ENCODE measurements at regions not wholly inside any gene's neighbourhood (a gene's known extent, or its start where the extent isn't known, plus 50 kb on each side); places are given as distances from the start of the nearest gene placed in this dataset.

DNA sequence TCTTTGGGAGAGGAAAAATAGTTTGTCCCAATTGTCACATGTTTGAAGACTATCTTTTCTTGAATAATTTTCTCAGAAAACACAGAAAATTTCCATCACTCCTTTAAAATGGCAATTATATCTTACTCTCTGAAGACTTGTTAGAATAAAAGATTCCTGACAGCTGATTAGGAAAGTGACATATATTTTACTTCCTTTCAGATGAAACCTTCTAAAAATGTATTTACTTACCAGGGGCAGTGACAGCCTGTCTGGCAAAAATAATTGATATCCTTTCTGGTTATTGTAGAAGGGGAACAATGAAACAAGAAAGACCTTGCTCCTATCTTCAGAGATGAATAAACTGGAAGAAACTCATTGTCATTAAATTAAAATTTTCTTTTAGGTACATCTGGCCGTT is 483.3 kb upstream of the GOLIM4 start:
- H3K4me3 ChIP-seq (ENCODE audit: low read depth, poor library complexity, severe bottlenecking): no peak overlapping the region
- no peak for DNase-seq (ENCODE audit: low spot score in 2 of 2)
- WGBS, 2 donors: 69 to 70% methylated on average over 1 of the region's 1 CpG
- intact Hi-C loops (cut with DNase I; ENCODE audit: low total_unique reads): no loop called here
- TF ChIP-seq POLR2A (IDR thresholded peaks at IDR 0.05): no peak
- TF ChIP-seq, protein P1, sequence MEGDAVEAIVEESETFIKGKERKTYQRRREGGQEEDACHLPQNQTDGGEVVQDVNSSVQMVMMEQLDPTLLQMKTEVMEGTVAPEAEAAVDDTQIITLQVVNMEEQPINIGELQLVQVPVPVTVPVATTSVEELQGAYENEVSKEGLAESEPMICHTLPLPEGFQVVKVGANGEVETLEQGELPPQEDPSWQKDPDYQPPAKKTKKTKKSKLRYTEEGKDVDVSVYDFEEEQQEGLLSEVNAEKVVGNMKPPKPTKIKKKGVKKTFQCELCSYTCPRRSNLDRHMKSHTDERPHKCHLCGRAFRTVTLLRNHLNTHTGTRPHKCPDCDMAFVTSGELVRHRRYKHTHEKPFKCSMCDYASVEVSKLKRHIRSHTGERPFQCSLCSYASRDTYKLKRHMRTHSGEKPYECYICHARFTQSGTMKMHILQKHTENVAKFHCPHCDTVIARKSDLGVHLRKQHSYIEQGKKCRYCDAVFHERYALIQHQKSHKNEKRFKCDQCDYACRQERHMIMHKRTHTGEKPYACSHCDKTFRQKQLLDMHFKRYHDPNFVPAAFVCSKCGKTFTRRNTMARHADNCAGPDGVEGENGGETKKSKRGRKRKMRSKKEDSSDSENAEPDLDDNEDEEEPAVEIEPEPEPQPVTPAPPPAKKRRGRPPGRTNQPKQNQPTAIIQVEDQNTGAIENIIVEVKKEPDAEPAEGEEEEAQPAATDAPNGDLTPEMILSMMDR (IDR thresholded peaks at IDR 0.05): no peak

DNA sequence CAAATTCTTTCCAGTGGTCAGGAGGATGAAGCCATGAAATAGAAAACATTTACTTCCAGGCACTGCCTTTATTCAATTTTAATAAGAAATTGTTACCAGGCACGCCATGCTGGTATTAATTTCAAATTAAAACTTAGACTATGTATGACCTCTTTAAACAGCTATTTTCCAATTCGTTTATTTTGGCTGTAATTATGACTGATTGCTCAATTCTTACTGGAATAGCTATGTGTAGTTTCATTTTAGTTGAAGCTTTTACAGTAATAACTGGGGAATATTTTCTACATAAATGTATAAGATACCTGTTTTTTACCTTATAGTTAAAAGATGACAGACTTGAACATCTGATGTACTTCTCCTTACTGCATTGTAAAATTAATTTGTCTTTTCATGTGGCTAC is 480.0 kb upstream of the GOLIM4 start:
- no peak for DNase-seq (ENCODE audit: low spot score in 2 of 2)
- intact Hi-C loops (cut with DNase I; ENCODE audit: low total_unique reads): no loop called here
- TF ChIP-seq, protein P1 (IDR thresholded peaks at IDR 0.05): no peak
- TF ChIP-seq POLR2A (IDR thresholded peaks at IDR 0.05): no peak
- H3K4me3 ChIP-seq (ENCODE audit: low read depth, poor library complexity, severe bottlenecking): no peak overlapping the region
- 40 to 50% methylated on average over 2 of the region's 2 CpGs for WGBS, 2 donors

DNA sequence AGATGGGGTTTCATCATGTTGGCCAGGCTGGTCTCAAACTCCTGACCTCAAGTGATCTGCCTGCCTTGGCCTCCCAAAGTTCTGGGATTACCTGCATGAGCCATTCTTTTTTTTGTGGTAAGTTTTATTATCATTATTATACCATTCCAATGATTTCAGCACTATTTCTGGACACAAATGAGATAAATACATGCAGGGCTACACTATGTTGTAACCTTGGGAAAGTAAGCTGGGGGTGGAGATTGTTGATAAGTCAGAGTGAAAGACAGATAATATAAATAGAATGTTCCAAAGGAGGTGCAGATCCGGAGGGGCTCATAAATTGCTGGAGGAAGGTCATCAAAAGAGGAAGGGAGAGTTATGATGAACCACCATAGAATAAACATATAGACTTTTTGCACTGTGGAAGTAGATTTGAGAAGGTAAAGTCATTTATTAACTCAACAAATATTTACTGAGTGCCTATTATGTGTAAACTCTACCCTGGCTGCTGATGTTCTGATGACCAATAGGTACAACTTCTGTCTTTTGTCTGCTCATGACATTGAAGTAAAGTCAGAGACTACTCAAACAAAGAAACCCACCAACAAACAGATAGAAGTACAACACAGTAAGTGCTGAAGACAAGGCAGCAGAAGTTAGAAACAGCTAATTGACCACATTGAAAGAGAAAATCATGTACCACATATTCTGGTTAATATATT is 478.9 kb upstream of the GOLIM4 start:
- 72 to 82% methylated on average over 1 of the region's 1 CpG for WGBS, 2 donors
- no peak for TF ChIP-seq POLR2A (IDR thresholded peaks at IDR 0.05)
- TF ChIP-seq, protein P1 (IDR thresholded peaks at IDR 0.05): no peak
- intact Hi-C loops (cut with DNase I; ENCODE audit: low total_unique reads): no loop called here
- no peak overlapping the region for H3K4me3 ChIP-seq (ENCODE audit: low read depth, poor library complexity, severe bottlenecking)
- DNase-seq (ENCODE audit: low spot score in 2 of 2): no peak

DNA sequence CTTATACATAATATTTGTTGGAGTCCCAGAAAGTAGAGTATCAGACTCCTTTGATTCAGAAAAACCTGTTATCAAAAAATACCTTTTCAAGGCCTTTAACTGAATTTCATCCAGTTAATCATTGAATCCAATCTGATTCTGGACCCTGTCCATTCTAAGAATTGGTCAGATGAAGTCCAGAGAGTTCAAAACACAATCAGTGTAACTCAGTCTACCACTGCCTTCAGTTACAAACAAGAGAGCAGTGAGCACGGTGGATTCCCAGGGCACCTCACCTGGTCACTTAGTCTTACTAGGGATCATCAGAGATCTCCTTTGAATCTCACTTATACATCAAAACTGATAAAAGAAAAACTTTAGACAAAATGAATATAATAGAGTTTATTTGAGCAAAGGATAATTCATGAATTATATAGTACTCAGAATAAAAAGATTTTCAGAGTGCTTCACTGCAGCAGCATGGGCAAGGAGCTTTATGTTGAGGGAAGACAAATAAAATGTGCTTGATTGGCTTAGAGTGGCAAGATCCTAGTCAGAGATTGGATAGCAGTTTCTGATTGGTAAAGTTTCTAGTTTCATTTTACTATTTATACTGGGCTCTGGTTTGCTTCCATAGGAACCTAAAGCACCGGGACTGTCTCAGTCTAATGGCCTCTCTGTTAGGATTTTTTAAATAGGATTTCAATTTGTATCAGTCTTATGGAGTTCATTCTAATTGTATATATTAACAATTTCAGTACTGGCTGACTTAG is 474.9 kb upstream of the GOLIM4 start:
- TF ChIP-seq POLR2A (IDR thresholded peaks at IDR 0.05): no peak
- TF ChIP-seq, protein P1 (IDR thresholded peaks at IDR 0.05): no peak
- intact Hi-C loops (cut with DNase I; ENCODE audit: low total_unique reads): no loop called here
- 83 to 88% methylated on average over 2 of the region's 2 CpGs for WGBS, 2 donors
- DNase-seq (ENCODE audit: low spot score in 2 of 2): no peak
- no peak overlapping the region for H3K4me3 ChIP-seq (ENCODE audit: low read depth, poor library complexity, severe bottlenecking)

DNA sequence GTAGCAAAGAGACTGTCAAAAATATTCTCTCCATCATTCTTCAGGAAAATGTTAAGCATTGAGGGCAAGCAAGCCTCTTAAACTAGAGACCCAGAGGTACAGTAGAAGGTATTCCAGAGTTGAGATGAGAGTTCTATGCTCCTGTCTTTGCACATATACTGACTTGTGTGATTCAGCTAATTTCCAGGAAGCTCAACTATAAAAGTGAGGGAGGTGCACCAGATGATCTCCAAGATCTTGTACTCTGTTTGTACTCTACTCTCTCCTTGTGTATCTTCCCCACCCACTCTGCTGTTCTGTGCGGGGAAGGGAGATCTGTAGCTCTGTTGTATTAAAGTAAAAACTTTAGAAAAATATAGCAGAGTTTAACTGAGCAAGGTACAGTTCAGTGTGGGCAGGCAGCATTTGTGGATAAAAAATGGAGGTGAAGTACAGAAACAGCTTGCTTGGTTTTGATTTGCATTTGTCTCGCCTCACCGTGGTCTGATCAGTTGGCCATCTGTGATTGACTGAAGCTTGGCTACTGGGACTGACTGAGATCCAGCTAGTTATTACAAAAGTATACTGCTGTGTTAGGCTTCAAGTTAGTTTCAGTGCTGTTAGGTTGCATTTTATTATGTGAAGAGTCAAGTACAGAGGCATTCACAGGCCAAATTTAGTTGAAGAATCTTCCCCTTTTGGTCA is 463.1 kb upstream of the GOLIM4 start:
- H3K4me3 ChIP-seq (ENCODE audit: low read depth, poor library complexity, severe bottlenecking): no peak overlapping the region
- 87 to 93% methylated on average over 3 of the region's 3 CpGs for WGBS, 2 donors
- TF ChIP-seq POLR2A (IDR thresholded peaks at IDR 0.05): no peak
- TF ChIP-seq, protein P1 (IDR thresholded peaks at IDR 0.05): no peak
- no peak for DNase-seq (ENCODE audit: low spot score in 2 of 2)
- intact Hi-C loops (cut with DNase I; ENCODE audit: low total_unique reads): no loop called here
